CD1c-positive myeloid dendritic cell (primary cell): ENCODE measurements at regions not wholly inside any gene's neighbourhood (a gene's known extent, or its start where the extent isn't known, plus 50 kb on each side); places are given as distances from the start of the nearest gene placed in this dataset.
"Not testable (repeated sequence)": the region's sequence is repeated elsewhere in the genome, so short reads cannot be mapped to it uniquely, and the experiment has no call there.

Source experiments
- DNase-seq: peaks from one replicate; pipeline ENCODE4 v3.0.0-alpha.2; 2016; ENCODE audit errors: extremely low spot score

DNA sequence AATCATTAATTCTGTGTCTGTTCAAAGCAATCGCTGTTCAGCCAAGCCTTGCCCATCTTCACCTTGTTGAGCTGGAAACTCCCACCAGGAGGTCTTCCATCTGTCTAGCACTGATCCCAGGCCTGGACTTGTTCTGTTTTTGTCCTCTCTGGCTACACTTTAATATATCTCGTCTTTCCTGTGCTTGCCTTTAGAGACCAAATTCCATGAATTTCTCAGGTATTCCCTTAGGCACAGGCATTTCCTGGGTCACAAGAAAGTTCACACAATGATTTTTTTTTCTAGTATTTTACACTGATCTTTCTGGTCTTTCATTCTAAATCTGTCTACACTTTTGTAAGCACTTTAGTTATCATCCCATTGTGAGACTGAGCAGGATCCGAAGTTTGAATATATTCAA is 116.4 kb upstream of the CCND2 start:
- no peak for DNase-seq

- DNase-seq = no peak
Observed at GRCh38 chr12:4156317-4156716, 117.2 kb upstream of the CCND2 start.

GRCh38 chr12:4154672-4155225 is 118.8 kb upstream of the CCND2 start:
- no peak for DNase-seq

- DNase-seq = peak; percentile 75
Observed at GRCh38 chr12:4153343-4153892, 120.1 kb upstream of the CCND2 start.

DNA sequence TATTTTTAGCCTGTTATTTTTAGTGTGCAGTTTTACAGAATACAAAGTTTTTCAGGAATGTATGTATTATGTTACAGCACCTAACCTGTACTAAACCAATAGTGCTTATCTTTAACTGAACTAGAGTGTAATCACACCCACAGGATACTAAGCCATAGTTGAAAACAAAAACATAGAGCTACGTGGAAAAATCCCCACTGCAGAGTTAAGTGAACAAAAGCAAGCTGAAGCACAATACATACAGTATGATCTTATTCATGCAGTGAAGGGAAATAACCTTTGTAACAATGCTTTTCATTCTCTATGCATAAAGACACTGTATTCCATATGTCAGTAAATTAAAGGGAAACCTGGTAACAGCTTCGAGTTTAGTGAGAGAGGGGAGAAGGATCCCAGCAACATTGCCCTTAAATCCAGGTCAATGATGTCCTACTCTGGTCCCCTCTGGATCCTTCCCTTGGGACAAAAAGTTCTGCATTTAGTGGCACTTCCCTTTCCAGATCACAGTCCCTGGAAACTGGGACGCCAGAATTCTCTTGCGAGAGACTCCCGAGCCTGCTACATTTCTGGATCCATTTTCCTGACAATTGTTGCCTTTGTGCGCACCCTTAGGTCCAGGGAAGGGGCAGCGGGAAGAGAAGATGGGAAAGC is 121.3 kb upstream of the CCND2 start:
- DNase-seq = no peak

DNA sequence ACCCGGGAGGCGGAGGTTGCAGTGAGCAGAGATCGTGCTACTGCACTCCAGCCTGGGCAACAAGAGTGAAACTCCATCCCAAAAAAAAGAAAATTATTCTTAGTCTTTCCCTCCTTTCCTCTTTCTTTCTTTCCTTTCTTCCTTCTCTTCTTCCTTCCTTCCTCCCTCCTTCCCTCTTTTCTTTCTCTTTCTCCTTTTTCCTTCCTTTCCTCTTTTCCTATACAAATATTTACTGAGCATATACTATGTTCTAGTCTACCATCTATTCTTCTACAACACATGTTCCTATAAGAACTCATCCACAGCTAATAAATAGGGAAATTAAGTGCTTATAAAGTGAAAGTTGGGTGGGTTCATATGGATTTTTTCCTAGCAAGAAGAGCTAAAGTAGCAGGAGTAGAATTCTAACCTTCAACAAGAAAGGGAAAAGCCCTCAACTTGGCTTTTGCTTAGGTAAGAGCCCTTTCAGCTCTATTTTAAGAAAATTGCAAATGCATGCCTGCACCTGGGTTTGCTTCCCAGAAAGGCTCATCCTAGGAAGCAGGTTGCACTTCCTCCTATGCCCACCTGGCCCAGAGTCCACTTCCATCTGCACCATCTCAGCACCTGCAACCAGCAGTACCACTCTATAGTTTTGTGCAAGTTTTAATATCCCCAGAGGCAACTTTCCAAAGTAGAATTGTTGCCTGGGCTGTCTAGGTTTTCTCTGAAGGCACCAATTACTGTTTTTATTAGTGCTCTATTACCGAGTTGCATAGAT is 122.0 kb upstream of the CCND2 start:
- DNase-seq = no peak

DNA sequence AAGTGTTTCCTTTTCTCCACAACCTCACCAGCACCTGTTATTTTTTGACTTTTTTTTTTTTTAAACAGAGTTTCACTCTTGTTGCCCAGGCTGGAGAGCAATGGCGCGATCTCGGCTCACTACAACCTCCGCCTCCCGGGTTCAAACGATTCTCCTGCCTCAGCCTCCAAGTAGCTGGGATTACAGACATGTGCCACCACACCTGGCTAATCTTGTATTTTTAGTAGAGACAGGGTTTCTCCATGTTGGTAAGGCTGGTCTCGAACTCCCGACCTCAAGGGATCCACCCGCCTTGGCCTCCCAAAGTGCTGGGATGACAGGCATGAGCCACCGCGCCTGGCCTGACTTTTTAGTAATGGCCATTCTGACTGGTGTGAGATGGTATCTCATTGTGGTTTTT is 123.2 kb upstream of the CCND2 start:
- not testable (repeated sequence) for DNase-seq

GRCh38 chr12:4148418-4149056 is 125.0 kb upstream of the CCND2 start:
- DNase-seq = peak; percentile 91

GRCh38 chr12:4147031-4147481 is 126.5 kb upstream of the CCND2 start:
- peak; percentile 81 for DNase-seq

- no peak for DNase-seq
Observed at GRCh38 chr12:4145990-4146859, 127.3 kb upstream of the CCND2 start.

GRCh38 chr12:4144676-4145075 is 128.9 kb upstream of the CCND2 start:
- no peak for DNase-seq

GRCh38 chr12:4143896-4144295 is 129.7 kb upstream of the CCND2 start:
- no peak for DNase-seq

- DNase-seq = no peak
Observed at GRCh38 chr12:4141348-4142270, 132.0 kb upstream of the CCND2 start.

- no peak for DNase-seq
Observed at GRCh38 chr12:4140581-4141301, 132.8 kb upstream of the CCND2 start.

GRCh38 chr12:4139191-4139590 is 134.4 kb upstream of the CCND2 start:
- no peak for DNase-seq

DNA sequence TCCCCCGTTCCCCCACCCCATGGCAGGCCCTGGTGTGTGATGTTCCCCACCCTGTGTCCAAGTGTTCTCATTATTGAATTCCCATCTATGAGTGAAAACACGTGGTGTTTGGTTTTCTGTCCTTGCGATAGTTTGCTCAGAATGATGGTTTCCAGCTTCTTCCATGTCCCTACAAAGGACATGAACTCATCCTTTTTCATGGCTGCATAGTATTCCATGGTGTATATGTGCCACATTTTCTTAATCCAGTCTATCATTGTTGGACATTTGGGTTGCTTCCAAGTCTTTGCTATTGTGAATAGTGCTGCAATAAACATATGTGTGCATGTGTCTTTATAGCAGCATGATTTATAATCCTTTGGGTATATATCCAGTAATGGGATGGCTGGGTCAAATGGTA is 135.0 kb upstream of the CCND2 start:
- DNase-seq = not testable (repeated sequence)

DNA sequence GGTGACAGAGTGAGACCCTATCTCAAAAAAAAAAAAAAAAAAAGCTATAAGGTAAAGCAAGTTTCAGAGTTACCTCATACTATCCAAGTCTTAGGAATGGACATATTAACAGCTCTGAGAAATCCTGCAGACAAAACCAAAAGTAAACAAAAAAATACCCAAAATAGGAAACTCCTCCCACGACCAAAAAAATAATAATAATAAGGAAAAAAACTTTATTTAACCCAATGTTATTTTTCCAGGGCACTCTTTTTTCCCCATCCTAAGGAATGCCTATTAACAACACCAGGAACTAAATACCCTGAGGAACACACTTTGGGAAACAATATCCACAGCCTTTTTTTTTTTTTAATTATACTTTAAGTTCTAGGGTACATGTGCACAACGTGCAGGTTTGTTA is 135.5 kb upstream of the CCND2 start:
- DNase-seq = no peak

GRCh38 chr12:4137441-4137840 is 136.1 kb upstream of the CCND2 start:
- DNase-seq = no peak

- DNase-seq = peak; percentile 55
Observed at GRCh38 chr12:4137015-4137414, 136.5 kb upstream of the CCND2 start.
